GM21786 (cell line): ENCODE measurements at regions not wholly inside any gene's neighbourhood (a gene's known extent, or its start where the extent isn't known, plus 50 kb on each side); places are given as distances from the start of the nearest gene placed in this dataset.

ENCODE experiments used
- ATAC-seq: cut with Tn5 transposase; IDR thresholded peaks from one replicate; pipeline ENCODE4 v1.9.1; 2021; ENCODE audit not compliant: unreplicated experiment

DNA sequence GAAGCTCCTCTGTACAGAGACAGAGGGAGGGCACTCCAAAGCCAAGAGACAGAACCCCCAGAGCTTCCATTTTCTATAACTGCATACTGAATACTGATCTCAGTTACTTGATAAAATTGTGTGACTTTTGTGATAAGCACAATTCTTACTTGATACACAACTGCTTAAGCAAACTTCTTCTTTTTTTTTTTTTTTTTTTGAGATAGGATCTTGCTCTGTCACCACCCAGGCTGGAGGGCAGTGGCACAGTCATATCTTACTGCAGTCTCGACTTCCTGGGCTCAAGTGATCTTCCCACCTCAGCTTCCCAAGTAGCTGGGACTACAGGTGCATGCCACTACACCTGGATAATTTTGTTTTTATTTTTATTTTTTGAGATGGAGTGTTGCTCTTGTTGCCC lies 252.1 kb upstream of the ZNF608 start:
- no peak for ATAC-seq

DNA sequence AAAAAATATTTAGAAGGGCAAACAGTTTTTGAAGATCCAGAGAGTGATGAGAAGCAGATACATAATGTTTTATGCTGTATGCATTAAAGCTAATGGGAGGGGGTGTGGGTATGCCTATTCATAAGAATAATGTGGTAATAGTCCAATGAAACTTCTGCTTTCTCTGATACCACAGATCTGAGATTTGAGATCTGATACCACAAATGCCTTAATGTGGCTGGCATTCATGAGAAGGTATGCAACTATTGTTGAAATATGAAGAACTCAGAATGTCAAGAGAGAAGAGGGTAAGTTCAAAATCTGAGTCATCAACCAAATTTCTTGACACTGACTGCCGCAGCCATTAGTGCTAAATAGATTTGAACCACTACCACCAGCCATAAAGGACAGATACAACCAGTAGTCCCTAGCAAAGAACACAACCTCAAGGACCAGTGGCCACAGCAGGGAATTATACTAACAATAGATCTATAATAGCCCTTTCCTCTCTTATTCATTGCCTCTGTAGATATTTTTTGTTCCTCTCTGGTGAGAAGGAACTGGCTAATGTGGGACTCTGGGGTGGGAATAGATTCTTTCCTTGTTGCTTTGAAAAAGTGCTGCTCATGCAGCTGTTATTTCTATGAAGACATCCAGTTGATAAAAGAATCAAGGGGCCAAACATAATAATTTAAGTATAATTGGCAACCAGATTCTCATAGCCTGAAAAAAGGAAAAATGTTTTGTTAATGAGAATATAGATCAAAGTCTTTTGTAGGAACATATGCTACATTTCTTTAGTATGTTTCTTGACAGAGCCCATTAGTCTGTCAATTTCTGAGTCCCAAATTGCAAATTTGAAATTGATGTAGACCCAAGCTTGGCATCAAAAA lies 256.5 kb upstream of the ZNF608 start:
- no peak for ATAC-seq

DNA sequence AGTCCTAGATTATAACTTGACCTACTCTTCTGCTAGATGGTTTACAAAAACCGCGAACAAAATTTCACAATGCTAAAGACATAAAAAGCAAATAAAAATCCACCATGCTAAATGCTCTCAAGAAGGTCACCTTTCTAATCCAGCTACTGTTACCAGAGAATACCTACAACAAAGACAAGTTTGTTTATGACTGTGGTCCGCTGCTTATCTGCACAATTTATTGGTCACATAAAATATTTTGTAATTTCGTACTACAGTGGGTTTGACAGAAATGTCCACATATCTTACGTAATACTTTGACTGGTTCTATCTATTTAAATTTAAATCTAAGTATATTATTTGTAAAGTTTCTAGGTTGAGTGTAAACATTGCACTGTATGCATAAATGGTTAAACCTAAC lies 257.6 kb upstream of the ZNF608 start:
- ATAC-seq = no peak

DNA sequence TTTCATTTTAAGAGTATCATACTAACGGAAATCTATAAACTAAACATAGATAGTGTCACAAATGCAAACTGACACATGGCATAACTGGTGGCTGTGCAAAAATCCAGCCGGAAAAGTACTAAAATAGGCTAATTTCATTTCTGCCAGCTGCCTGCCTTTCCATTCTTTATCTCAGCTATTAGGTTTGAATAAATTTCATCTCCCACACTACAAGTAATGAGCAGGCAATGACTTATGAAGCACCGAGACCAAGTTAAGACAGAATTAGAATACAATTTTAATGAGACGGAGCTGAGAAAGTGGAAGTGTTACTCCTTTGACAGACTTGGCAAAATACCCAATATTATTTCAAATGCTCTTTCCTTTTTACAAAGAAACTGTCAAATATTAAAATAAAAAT lies 258.8 kb upstream of the ZNF608 start:
- peak; percentile 47 for ATAC-seq

DNA sequence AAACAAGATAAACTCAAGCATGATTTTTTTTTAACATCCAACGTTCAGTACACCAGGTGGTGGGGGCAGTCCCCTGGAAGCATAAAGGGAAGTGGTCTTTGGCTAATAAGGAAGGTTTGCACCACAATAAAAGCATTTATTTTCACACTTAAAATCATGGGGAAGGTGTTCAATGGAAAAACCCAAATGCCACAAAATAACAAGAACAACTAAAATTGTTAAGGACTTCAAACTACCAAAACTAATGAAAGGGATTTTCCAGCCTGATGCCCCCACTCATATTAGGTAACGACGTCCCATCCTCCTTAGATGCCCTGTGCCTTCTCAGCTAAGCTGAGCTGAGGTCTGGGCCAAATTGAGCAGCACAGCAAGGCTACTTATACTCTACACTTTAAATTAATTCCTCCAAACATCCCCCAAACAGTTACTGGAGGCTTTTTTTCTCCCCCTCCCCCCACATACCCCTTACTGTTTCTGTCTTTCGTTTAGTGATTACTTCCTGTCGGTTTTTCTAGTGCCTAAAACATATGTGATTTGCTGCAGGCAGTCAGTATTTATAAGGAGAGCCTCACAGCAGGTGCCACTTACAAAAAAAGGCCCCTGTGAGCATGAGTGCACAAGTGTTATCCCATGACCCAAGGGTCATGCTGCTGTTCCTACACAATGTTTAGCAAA lies 259.7 kb upstream of the ZNF608 start:
- ATAC-seq = peak; percentile 56

DNA sequence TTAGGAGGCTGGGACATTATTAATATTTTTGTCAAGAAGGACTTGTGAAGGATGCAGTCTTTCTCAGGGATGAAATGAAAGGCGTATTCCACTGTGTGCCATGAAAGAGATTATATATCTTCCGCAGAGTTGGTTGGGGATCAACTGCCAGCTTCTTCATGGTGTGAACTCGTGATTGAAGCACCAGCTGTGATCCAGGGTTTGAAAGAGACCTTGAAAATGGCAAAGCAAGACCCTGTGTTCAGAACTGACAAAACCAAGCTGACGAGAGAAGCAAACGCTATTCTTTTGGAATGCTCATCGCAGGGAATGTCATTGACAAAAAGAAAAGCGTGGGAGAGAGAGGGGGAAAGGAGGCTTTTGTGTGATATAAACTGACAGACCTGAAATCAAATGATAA lies 263.9 kb upstream of the ZNF608 start:
- no peak for ATAC-seq

DNA sequence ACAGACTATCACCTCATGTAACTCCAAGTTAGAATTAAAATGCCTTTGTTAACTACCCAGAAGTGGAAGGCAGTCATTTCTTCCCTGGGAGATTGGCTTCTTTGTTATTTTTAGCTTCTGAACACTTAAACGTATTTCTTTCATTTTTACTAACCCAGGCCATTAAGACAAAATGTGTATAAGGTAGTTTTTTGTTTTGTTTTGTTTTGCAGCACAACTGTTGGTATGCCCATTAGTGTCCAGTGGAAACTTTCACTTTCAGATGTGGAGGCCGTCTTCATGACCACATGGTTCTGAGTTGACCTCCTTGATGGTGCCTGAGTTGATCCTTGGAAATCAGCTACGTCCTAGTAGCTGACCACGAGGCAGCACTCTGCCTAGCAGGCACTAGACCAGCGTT lies 264.6 kb upstream of the ZNF608 start:
- ATAC-seq = peak; percentile 63

DNA sequence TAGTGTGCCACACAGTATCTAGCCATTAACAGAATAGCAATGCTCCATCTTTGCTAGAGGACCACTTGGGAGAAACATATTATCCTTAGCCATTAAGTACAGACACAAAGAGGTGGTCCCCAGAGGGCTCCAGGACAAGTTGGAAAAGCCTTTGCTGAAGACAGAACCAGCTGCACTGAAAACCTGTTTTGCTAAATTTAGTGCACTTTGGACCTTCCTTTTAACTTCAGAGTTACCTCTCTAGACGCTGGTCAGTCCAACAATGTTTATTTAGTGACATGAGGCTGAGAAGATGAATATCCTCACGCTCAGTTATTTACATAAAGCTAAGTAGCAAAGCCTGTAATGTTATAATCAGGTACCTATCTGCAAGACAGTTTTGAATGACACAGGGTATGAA lies 265.0 kb upstream of the ZNF608 start:
- peak; percentile 17 for ATAC-seq

DNA sequence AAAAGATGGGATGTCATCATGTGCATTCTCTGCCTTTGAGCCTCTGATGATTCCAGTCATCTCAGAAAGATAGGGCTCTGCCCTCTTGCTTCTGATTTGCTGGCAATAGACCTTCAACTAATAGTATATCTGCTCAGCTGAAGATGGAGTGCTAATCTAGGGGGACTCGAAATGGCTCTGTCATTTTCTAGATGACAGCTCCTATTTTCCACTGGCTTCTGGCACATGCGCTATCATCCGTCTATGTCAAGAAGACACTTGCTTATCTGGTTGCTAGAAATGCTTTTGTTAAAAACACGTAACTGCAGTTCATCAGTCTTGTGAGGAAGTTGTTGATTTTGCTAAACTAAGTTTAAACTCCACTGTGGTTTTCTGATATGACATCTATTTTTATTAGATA lies 265.5 kb upstream of the ZNF608 start:
- no peak for ATAC-seq

DNA sequence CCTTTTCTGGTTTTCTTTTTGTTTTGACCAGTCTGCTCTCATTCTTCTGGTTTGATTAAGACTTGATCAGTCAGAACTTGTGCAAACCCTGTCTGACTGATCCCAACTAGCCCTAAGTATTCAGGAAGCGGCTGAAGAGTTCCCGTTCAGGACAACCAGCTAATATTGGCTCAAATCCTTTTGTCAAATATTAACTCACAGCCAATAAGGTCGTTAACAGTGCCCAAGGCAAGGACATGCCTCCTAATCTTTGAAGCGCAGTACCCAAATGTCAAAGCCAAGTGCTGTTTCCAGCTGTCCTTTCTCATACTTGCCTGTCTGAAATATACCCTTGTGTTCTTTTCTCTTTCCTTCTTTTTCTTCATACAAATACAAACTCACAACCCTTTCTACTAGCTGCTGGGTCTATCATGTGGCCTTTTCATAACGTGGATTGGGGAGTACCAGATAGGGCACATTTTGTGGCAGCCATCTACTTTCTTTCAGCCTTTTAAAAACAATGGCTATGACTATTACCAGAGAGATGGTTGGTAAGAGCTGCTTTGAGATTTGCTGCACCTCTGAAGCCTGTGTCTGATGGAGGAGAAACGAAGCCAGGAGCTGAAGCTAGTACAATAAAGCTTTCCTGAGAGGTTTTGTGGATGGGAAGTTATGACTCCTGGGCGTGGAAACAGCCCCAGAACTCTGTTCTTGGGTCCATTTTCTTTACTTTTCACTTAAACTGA lies 266.4 kb upstream of the ZNF608 start:
- no peak for ATAC-seq

DNA sequence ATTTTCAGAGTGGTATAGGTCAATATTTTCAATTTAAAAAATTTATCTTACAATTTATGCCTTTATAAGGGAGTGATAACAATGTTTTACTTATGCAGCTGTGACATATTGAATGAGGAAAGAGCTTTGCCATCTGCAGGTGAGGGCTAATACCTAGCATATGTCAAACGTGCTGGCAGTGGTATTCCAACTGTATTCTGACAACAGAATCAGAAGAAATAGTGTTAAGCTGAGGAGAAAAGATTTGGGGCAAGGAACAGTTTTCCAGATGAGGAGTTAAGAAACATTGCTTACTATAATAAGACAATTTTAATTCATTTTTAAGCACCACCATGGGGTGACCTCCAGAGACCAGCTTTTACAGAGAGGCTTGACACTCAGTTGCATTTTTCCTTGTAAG lies 267.8 kb upstream of the ZNF608 start:
- no peak for ATAC-seq

DNA sequence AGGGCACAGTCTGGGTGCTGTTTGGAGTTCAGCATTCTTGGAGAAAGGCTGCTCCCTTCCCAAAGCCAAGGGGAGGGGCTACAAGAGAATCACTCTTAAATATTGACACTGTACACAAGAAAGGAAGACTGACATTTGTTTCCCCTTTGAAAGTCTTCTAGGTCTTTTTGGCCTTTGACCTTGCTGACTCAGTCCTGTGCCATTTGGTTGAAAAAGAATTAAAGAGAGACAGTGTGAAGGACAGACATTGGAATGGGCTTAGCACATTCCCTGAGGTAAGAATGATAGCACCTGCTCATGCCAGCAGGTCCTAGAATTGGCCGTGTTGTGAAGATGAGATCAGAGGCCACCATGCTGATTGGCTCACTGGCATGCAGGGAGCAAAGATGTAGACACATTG lies 271.4 kb upstream of the ZNF608 start:
- no peak for ATAC-seq

DNA sequence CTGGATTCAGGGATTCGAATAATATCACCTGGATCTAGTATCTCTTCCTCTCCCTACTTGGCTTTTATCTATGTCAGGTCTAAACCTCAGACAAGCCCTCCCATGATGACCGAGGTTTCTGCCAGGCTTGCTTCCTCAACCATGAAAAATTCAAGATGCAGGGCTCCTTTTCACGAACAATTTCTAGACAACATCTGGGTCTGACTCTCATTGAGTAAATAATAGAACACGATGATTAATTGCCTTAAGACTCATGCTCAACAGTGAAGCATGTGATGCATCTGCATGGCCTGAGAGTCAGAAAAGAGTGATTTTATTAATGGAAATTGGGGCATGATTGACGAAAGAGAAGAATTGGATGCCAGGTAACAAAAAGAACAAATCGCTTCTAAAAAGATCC lies 277.2 kb upstream of the ZNF608 start:
- ATAC-seq = no peak

DNA sequence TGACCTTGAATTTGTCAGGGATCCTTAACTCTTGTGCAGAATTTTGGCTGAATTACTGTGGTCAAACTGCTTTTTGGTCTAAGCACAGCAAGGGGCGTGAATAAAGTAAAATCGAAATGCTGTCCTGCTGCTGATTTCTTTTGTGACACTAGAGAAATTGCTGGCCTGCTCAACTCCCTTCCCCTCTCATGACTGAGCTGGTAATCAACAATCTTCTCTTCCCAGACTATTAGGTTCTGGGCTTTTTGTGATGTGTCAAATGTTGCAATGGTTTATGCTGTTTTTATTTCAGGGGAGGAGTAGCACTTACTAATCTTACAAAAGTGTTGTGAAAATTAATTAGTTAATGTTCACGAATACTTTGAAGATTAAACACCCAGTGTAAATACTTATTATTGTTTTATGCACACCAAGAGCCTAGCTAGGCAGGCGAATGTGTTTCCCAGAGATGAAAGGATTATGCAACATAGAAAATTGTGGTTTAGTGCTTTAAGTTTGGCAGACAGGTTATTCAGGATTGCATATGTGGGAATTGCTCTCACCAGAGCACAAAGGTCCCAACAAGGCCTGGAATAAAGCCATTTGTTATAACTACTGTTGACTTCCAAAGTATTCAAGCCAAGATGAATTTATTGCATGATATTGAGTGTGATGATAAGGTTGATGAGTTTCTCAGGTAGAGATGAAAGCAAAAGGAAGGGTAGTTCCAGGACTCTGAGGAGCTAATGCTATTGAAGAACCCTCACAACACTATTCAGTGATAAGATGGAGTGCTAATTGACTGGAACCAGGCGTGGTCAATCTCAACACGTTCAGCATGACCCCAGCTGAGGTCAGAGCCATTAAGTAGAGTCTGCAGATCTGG lies 280.7 kb upstream of the ZNF608 start:
- ATAC-seq = no peak

DNA sequence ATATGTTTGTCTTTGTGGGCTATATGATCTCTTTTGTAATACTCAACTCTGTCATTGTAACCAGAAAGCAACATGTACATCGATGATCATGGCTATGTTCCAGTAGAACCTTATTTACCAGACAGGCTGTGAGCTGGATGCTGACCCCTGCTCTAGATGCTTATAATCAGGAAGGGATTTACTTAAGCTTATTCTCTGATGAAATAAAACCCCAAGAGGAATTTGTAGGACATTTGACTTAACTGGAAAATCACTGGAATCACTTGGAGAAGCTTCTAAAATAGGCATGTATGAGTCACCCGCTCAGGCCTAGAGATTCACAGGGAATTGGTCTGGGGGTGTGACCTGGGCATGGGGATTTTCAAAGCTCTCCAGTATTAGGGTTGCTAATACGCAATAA lies 285.8 kb upstream of the ZNF608 start:
- no peak for ATAC-seq

DNA sequence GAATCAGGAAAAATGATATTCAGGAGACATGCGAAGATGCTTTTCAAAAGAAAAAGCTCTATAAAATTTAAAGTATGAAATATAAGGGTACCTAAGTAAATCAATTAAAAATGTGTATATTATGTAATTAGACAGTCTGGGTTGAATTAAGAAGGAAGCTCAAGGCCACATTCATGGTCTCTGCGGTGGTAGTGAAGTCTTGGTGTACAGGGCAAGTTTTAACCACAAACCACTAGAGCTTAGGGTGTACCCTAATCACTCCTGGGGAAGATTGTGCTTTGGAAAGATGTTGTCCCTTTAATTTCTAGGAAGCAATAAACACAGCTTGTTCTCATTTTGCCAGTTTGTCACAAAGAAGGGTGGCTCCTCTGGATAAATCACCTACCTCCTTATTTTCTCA lies 287.2 kb upstream of the ZNF608 start:
- no peak for ATAC-seq

DNA sequence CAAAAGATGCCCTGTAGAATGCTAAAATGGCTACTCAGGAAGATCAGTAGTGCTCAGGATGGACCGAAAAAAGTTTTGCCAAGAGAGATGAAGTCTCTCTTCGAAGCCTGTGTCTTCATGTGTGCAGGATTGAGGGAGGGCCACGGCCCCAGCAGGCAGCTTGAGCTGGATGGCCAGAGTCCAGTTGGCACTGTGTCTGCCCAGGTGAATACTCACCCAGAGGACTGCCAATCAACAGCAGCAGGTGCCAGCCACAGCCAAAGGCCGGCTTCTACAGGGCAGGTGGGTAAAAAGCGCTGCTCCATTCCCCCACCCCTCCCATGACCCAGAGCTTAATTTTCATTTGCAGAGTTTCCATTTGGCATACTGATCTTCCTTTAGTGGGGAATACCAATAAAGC lies 287.9 kb upstream of the ZNF608 start:
- ATAC-seq = no peak

DNA sequence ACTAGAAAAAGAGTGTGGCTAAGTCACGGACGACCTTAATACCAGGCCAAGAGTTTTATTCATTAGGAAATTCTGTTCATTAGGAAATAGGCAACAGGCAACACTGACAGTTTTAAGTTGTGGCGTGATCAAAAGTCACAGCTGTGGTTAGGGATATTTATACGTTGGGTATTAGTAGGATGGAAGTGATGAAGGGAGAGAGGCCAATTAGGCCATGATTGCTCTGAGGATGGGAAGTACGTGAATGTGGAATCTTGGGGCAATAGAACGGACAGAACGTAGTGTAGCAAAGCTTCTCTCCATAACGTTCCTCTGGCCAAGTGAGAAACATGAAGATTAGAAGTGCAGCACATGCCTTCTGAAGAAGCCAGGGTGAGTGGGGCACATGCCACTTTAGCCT lies 290.1 kb upstream of the ZNF608 start:
- no peak for ATAC-seq

DNA sequence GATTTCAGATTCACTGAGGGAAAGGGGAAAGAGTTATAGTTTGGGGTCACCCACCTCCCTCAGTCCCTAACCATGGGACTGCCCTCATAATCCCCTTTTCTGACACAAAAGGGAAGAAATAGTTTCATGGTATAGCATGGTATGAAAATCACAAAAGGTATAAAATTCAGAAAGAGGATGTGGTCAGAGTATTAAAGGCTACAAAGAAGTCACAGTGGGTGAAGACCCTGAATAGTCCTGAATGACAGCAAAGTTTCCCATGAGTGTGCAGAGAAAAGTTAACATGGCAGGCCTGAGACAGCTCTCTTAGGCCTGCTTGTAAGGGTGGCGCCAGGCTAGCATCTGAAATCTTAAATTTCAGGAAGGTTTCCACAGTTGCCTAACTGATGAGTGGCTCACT lies 290.6 kb upstream of the ZNF608 start:
- ATAC-seq = no peak

DNA sequence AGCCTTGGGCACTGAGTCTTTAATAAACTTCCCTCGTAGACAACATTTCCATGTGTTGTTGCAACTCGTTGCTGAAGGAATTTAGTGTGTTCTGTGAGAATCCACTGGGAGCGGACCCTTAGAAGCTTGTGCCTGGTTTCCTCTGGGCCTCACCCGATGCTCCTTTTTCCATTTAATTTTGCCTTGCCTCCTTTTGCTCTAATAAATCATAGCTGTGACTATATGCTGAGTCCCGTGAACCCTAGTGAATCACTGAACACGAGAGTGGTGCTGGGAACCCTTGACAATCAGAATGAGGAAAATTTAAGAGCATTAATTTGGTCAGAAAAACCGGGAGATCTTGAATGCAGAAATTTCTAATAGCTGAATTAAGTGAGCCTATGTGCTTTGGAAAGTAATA lies 291.1 kb upstream of the ZNF608 start:
- no peak for ATAC-seq

DNA sequence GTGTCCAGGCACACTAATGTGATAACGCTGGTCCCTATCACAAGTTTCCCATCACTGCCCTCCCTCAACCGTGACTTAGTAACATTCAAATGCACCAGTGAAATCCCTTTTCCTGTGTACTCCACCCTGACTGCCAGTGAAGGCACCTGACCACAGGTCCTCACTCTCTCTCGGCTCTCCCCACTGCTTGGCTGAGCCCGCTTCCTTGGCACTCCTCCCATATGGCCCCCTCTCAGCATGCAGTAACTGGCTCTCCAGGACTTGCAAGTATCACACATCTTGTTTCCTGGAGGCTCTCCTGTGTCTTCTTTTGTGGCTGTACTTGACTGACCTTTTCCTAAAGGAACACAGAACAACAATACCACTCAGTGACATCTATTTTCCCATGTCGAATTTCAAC lies 292.0 kb upstream of the ZNF608 start:
- ATAC-seq = no peak
